ENCODE measurements at regions not wholly inside any gene's neighbourhood (a gene's known extent, or its start where the extent isn't known, plus 50 kb on each side); places are given as distances from the start of the nearest gene placed in this dataset.

- WGBS, 2 donors (ENCODE audit: low coverage in 1 of 2) = 84 to 94% methylated on average over 9 to 13 of the region's 26 CpGs
- no peak overlapping the region for H3K27ac ChIP-seq
- no peaks in the 10 kb centered on the region for H3K4me1 ChIP-seq
- no peak for ATAC-seq
- H3K4me3 ChIP-seq = no peak overlapping the region
- H3K9me3 ChIP-seq = no peaks in the 10 kb centered on the region
- peaks cover 11% of the 10 kb centered on the region for H3K27me3 ChIP-seq
- no peaks in the 10 kb centered on the region for H3K36me3 ChIP-seq
- TF ChIP-seq, protein P1, sequence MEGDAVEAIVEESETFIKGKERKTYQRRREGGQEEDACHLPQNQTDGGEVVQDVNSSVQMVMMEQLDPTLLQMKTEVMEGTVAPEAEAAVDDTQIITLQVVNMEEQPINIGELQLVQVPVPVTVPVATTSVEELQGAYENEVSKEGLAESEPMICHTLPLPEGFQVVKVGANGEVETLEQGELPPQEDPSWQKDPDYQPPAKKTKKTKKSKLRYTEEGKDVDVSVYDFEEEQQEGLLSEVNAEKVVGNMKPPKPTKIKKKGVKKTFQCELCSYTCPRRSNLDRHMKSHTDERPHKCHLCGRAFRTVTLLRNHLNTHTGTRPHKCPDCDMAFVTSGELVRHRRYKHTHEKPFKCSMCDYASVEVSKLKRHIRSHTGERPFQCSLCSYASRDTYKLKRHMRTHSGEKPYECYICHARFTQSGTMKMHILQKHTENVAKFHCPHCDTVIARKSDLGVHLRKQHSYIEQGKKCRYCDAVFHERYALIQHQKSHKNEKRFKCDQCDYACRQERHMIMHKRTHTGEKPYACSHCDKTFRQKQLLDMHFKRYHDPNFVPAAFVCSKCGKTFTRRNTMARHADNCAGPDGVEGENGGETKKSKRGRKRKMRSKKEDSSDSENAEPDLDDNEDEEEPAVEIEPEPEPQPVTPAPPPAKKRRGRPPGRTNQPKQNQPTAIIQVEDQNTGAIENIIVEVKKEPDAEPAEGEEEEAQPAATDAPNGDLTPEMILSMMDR (IDR thresholded peaks at IDR 0.05) = no peak
- TF ChIP-seq EP300 (IDR thresholded peaks at IDR 0.05) = no peak
- TF ChIP-seq POLR2AphosphoS5 (IDR thresholded peaks at IDR 0.05) = no peak
- no peak for TF ChIP-seq POLR2A (IDR thresholded peaks at IDR 0.05)
Measured at GRCh38 chr6:168875811-168876576, 377.7 kb downstream of the THBS2 start.

DNA sequence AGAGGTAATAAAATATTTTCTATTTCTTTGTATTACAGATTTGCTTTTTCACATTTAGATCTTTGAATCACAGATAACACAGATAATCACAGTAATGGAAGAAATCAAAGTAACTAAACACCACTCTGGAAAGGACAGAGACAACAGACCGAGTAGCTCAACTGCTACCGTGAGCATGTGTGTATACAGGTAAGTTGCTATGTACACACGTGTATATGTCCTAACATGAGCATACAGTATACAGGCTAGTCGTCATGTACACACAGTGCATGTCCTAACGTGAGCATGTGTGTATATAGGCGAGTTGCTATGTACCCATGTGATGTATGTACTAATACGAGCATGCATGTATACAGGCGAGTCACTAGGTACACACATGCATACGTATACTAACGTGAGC lies 379.0 kb downstream of the THBS2 start:
- no peak overlapping the region for H3K4me3 ChIP-seq
- no peaks in the 10 kb centered on the region for H3K9me3 ChIP-seq
- ATAC-seq = no peak
- no peaks in the 10 kb centered on the region for H3K36me3 ChIP-seq
- no peak overlapping the region for H3K27ac ChIP-seq
- WGBS, 2 donors (ENCODE audit: low coverage in 1 of 2) = 88 to 98% methylated on average over 7 to 10 of the region's 10 CpGs
- peaks cover 11% of the 10 kb centered on the region for H3K27me3 ChIP-seq
- TF ChIP-seq EP300 (IDR thresholded peaks at IDR 0.05) = no peak
- TF ChIP-seq, protein P1 (IDR thresholded peaks at IDR 0.05) = no peak
- H3K4me1 ChIP-seq = no peaks in the 10 kb centered on the region

GRCh38 chr6:168873278-168874190 lies 380.1 kb downstream of the THBS2 start:
- no peak for ATAC-seq

GRCh38 chr6:168871642-168872315 lies 381.9 kb downstream of the THBS2 start:
- TF ChIP-seq, protein P1 (IDR thresholded peaks at IDR 0.05) = no peak
- TF ChIP-seq POLR2AphosphoS5 (IDR thresholded peaks at IDR 0.05) (no peak), POLR2A (IDR thresholded peaks at IDR 0.05) (no peak), EP300 (IDR thresholded peaks at IDR 0.05) (no peak)
- H3K4me3 ChIP-seq = no peak overlapping the region
- 60% methylated on average over 4 of the region's 20 CpGs; no CpG with 5 or more reads in 1 of the 2 donors for WGBS, 2 donors (ENCODE audit: low coverage in 1 of 2)
- no peaks in the 10 kb centered on the region for H3K36me3 ChIP-seq
- no peak for ATAC-seq
- no peaks in the 10 kb centered on the region for H3K4me1 ChIP-seq
- H3K27me3 ChIP-seq = peaks cover 11% of the 10 kb centered on the region
- no peaks in the 10 kb centered on the region for H3K9me3 ChIP-seq
- H3K27ac ChIP-seq = no peak overlapping the region

More at GRCh38 chr6:168873278-168874190, 380.1 kb downstream of the THBS2 start:
- Histone ChIP-seq H3K36me3 (no peaks in the 10 kb centered on the region), H3K9me3 (no peaks in the 10 kb centered on the region), H3K4me3 (no peak overlapping the region), H3K4me1 (no peaks in the 10 kb centered on the region), H3K27me3 (peaks cover 11% of the 10 kb centered on the region), H3K27ac (no peak overlapping the region)
- TF ChIP-seq POLR2A (IDR thresholded peaks at IDR 0.05) = no peak
- TF ChIP-seq POLR2AphosphoS5 (IDR thresholded peaks at IDR 0.05) = no peak
- no peak for TF ChIP-seq EP300 (IDR thresholded peaks at IDR 0.05)
- TF ChIP-seq, protein P1 (IDR thresholded peaks at IDR 0.05) = no peak
- whole genome bisulfite sequencing, 2 donors (ENCODE audit: low coverage in 1 of 2) = 79 to 84% methylated on average over 17 to 21 of the region's 38 CpGs

All from gastroesophageal sphincter (tissue), 4 donors.